K562 (cell line): ENCODE measurements at regions not wholly inside any gene's neighbourhood (a gene's known extent, or its start where the extent isn't known, plus 50 kb on each side); places are given as distances from the start of the nearest gene placed in this dataset.

ENCODE experiments used
- ATAC-seq: fragments of 200-7000 bp; cut with Tn5 transposase; 3 replicates; pipeline ENCODE4 v1.9.1; 2020; ENCODE audit warnings: moderate library complexity
- BruUV-seq: library from RNA; stranded (reverse); fragments of 400-500 nt; replicated peaks from 2 replicates; lab custom pipeline; 2021; lab: Mats Ljungman, UMichigan
- CTCF ChIA-PET: fragments of 300-600 bp; formaldehyde crosslinking; extraction: SDS; loops from one replicate; lab custom pipeline; 2021; ENCODE audit warnings: low intra/inter-chr PET ratio; lab: Yijun Ruan, JAX
- POLR2A ChIA-PET: fragments of 300-600, 350-650 bp; sonication (Branson Sonifier 250); formaldehyde crosslinking; extraction: SDS; loops from one replicate; lab custom pipeline; 2021; ENCODE audit warnings: antibody characterized with exemption, inconsistent platforms; lab: Yijun Ruan, JAX
- DNase-seq, 4 experiments: peaks; one replicate each; pipeline versions ENCODE4 v3.0.0 to v3.0.0-alpha.2; 2011 to 2018; ENCODE audit warnings: low spot score in 3 of 4, mixed read lengths in 3 of 4; ENCODE audit errors: extremely low read depth in 1 of 4
- FAIRE-seq: peaks from 2 replicates; lab custom pipeline; 2011; peaks lifted over from hg19 to GRCh38; lab: Jason Lieb, UNC
- H2AFZ ChIP-seq: 2 replicates; pipeline ENCODE4 v1.6.0; 2011; ENCODE audit warnings: low read depth, low read length, control low read depth, inconsistent platforms
- H3K27ac ChIP-seq: fragments of 200-600 bp; 3 replicates; pipeline ENCODE4 v1.8.0; 2011; ENCODE audit warnings: low read depth, mild to moderate bottlenecking, control low read depth, inconsistent platforms, low read length, moderate library complexity, mixed read lengths; ENCODE audit errors: extremely low read depth
- H3K27me3 ChIP-seq, 2 experiments: fragments of 300-600 bp in 1 of 2; 2 replicates in 1 of 2; 3 replicates in 1 of 2; pipeline versions ENCODE4 v1.6.0 to v1.8.0; 2011; ENCODE audit warnings: inconsistent platforms in 2 of 2, low read length in 2 of 2, mild to moderate bottlenecking in 1 of 2, mixed read lengths in 1 of 2, moderate library complexity in 1 of 2; ENCODE audit not compliant: control insufficient read depth in 2 of 2, insufficient read depth in 2 of 2
- H3K36me3 ChIP-seq: fragments of 300-600 bp; 3 replicates; pipeline ENCODE4 v1.8.0; 2011; ENCODE audit warnings: mild to moderate bottlenecking, low read length, inconsistent platforms; ENCODE audit not compliant: control insufficient read depth, insufficient read depth
- H3K4me1 ChIP-seq, 2 experiments: fragments of 200-600 bp in 1 of 2; replicated peaks in 1 of 2; 2 replicates in 1 of 2; 3 replicates in 1 of 2; pipeline versions ENCODE4 v1.5.1 to v1.8.0; 2011; ENCODE audit warnings: inconsistent platforms in 2 of 2, low read length in 2 of 2, mild to moderate bottlenecking in 1 of 2, mixed read lengths in 1 of 2, moderate library complexity in 1 of 2; ENCODE audit not compliant: control insufficient read depth in 2 of 2, insufficient read depth in 2 of 2
- H3K4me2 ChIP-seq: 2 replicates; pipeline ENCODE4 v1.6.1; 2011; ENCODE audit warnings: low read length, control low read depth, inconsistent platforms, mixed read lengths; ENCODE audit not compliant: insufficient read depth
- H3K4me3 ChIP-seq: fragments of 200-600 bp; sonication (generic), shearing (Covaris generic); 2 replicates; pipeline ENCODE4 v1.5.1; 2016; ENCODE audit warnings: control low read depth, inconsistent platforms
- H3K79me2 ChIP-seq: fragments of 200-600 bp; 3 replicates; pipeline ENCODE4 v1.8.0; 2011; ENCODE audit warnings: low read length, inconsistent platforms; ENCODE audit not compliant: control insufficient read depth, insufficient read depth
- H3K9ac ChIP-seq, 2 experiments: 2 replicates each; pipeline versions ENCODE4 v1.6.0 to v1.6.1; 2011; ENCODE audit warnings: low read depth in 2 of 2, low read length in 2 of 2, control low read depth in 1 of 2, inconsistent platforms in 1 of 2, mild to moderate bottlenecking in 1 of 2, mixed read lengths in 1 of 2; ENCODE audit not compliant: insufficient read depth in 1 of 2
- H3K9me1 ChIP-seq: one replicate; pipeline ENCODE4 v1.6.0; 2011; ENCODE audit warnings: inconsistent platforms, mild to moderate bottlenecking, low read length, moderate library complexity; ENCODE audit not compliant: control insufficient read depth, insufficient read depth
- H3K9me3 ChIP-seq: replicated peaks from 2 replicates; pipeline ENCODE4 v1.5.1; 2011; ENCODE audit warnings: low read depth, low read length, inconsistent platforms; ENCODE audit not compliant: control insufficient read depth, insufficient read depth
- H4K20me1 ChIP-seq: replicated peaks from 2 replicates; pipeline ENCODE4 v1.6.1; 2011; ENCODE audit warnings: low read length, inconsistent platforms, mixed read lengths; ENCODE audit not compliant: control insufficient read depth, insufficient read depth
- ARHGAP35 ChIP-seq: fragments of 450-650 bp; IDR thresholded peaks from 2 replicates; pipeline ENCODE4 v1.6.1; 2018; ENCODE audit not compliant: partially characterized antibody
- ARID2 ChIP-seq: fragments of 450-650 bp; IDR thresholded peaks from 2 replicates; pipeline ENCODE4 v1.6.1; 2017; ENCODE audit warnings: antibody characterized with exemption, mild to moderate bottlenecking
- BCOR ChIP-seq: fragments of 450-650 bp; IDR thresholded peaks from 2 replicates; pipeline ENCODE4 v1.6.1; 2016
- CSDE1 ChIP-seq, 2 experiments: fragments of 450-650 bp; IDR thresholded peaks; 2 replicates each; pipeline ENCODE4 v1.6.1; 2016; ENCODE audit warnings: mild to moderate bottlenecking in 1 of 2
- TOE1 ChIP-seq, 2 experiments: fragments of 450-650 bp in 1 of 2; sonication (generic) in 1 of 2; formaldehyde crosslinking in 1 of 2; IDR thresholded peaks; 2 replicates each; pipeline versions ENCODE4 v1.7.1 to v1.8.0; 2016 to 2022; ENCODE audit warnings: borderline replicate concordance in 2 of 2, mild to moderate bottlenecking in 2 of 2, antibody characterized with exemption in 1 of 2, inconsistent platforms in 1 of 2, low read depth in 1 of 2, missing genetic modification reagents in 1 of 2, moderate library complexity in 1 of 2
- WGBS: fragments of 100-300 bp; shearing (Covaris generic); methylation state at CpG from one replicate; pipeline ENCODE4 v1.1.6; 2016; ENCODE audit warnings: low coverage, mixed read lengths; ENCODE audit not compliant: insufficient coverage; ENCODE audit errors: missing lambda C conversion rate; 5-methylcytosine and 5-hydroxymethylcytosine counted together
- in situ Hi-C: fragments of 300-500 bp; cut with MboI; formaldehyde crosslinking; loops from 4 replicates; pipeline ENCODE4 v1.15.0; 2018; ENCODE audit warnings: inconsistent platforms, mixed read lengths
- intact Hi-C: fragments of 100-400 bp; cut with micrococcal nuclease; formaldehyde crosslinking; loops from 2 replicates; pipeline ENCODE4 v1.14.2; 2022
- TF ChIP-seq, protein P1 (sequence below): IDR thresholded peaks from 2 replicates; pipeline ENCODE4 v1.6.1; 2016; ENCODE audit warnings: missing genetic modification characterization, missing compliant biosample characterization

DNA sequence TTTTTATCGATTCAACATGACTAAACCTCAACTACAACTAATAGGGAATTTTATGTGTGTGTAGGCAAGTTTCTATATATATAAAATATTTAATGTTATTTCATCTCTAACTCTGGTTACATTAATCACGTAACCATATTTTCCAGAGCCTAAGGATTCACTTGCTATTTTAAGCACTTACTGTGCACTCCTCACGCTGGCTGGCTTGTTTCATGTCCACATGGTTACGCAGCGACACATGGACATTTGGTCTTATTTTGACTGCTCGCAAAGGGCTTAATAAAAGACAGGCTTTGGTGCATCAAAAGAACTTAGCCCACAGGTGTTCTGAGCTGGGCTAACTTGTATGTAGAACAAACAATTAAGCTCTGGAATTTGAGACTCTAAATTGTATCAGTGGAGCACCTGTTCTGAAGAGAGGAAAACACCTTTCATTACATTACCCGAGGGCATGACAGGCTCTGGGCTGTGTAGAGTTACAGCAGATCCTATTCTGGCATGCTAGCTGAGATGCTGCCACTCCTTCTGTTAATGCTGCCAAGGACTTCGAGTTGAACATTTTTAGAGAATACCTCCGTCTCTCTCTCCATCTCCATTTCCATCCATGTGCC, 130.0 kb upstream of the NR2F2 start:
- no peak for FAIRE-seq
- no peak for DNase-seq
- H3K9me3 ChIP-seq: no peaks in the 10 kb centered on the region
- WGBS: 75% methylated on average over 9 of the region's 9 CpGs
- H3K27me3 ChIP-seq: no peaks in the 10 kb centered on the region
- H4K20me1 ChIP-seq: no peaks in the 10 kb centered on the region
- H2AFZ ChIP-seq: no peak overlapping the region
- no peak overlapping the region for H3K27ac ChIP-seq
- H3K9ac ChIP-seq: no peak overlapping the region
- H3K4me2 ChIP-seq: no peak overlapping the region
- no peak for ATAC-seq
- no peaks in the 10 kb centered on the region for H3K36me3 ChIP-seq
- H3K4me3 ChIP-seq: no peak overlapping the region
- in situ Hi-C loops: no loop called here
- intact Hi-C loops: no loop called here
- no peaks in the 10 kb centered on the region for H3K79me2 ChIP-seq
- CTCF ChIA-PET: interaction anchor here (0.6 kb wide), 1 partner anchor 445 kb away, joined by 3 read pairs; no protein-coding TSS in a partner anchor
- no peaks in the 10 kb centered on the region for H3K9me1 ChIP-seq
- H3K4me1 ChIP-seq: no peaks in the 10 kb centered on the region; a peak in 2 of 5 replicates
- POLR2A ChIA-PET: no interaction called here
- BruUV-seq: no TSS peak
- TF ChIP-seq, protein P1, sequence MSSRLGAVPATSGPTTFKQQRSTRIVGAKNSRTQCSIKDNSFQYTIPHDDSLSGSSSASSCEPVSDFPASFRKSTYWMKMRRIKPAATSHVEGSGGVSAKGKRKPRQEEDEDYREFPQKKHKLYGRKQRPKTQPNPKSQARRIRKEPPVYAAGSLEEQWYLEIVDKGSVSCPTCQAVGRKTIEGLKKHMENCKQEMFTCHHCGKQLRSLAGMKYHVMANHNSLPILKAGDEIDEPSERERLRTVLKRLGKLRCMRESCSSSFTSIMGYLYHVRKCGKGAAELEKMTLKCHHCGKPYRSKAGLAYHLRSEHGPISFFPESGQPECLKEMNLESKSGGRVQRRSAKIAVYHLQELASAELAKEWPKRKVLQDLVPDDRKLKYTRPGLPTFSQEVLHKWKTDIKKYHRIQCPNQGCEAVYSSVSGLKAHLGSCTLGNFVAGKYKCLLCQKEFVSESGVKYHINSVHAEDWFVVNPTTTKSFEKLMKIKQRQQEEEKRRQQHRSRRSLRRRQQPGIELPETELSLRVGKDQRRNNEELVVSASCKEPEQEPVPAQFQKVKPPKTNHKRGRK (tag): no peak
- TF ChIP-seq ARID2: no peak
- no peak for TF ChIP-seq TOE1 (IDR thresholded peaks at IDR 0.05; ENCODE audit: borderline replicate concordance)
- no peak for TF ChIP-seq TOE1 (CRISPR knock-in tag; IDR thresholded peaks at IDR 0.05; ENCODE audit: borderline replicate concordance, low read depth)
- no peak for TF ChIP-seq CSDE1 (IDR thresholded peaks at IDR 0.05)
- no peak for TF ChIP-seq ARHGAP35
- no peak for TF ChIP-seq BCOR
